ENCODE measurements at regions not wholly inside any gene's neighbourhood (a gene's known extent, or its start where the extent isn't known, plus 50 kb on each side); places are given as distances from the start of the nearest gene placed in this dataset.

DNA sequence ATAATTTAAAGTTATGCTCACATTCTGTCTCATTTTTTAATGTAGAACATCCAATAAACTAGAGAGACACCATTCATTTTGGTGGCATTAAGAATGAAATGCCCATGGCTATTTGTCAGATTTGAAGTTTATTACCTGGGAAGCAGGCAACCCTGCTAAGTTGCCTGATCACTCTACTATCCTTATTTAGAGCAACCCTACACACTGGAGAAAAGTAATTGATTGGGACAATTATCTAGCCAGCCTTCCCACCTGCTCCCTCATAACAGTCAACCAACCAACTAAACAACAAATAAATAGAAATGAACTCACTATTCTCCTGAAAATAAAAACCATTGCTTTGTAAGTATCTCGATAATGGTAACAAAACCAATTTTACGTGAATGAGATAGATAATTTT is 1129.0 kb upstream of the TENM4 start:
- Mint-ChIP-seq H3K36me3 (no peaks in the 10 kb centered on the region), H3K4me1 (no peaks in the 10 kb centered on the region), H3K4me3 (no peak overlapping the region), H3K27me3 (no peaks in the 10 kb centered on the region), H3K9me3 (ENCODE audit: low read depth) (peaks cover 13% of the 10 kb centered on the region), H3K27ac (no peak overlapping the region)
- DNase-seq (no peak), ATAC-seq (no peak)
- CTCF ChIA-PET: no interaction called here

DNA sequence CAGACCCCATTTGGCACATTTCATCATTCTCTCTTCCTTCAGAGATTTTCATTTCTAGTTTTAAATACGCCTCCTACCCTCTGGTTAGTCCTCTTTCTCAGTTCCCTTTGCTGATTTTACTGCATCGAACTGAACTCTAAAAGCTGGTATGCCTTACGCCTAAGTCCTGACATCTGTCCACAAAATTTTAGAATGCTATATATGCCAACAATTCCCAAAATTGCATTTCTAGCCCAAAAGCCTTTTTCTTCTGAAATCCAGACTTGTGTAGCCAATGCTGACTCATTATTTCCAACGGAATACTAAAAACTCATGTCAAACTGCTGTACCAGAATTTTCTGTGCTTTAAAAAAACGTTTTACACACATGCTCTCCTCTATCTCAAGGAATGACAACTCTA is 1124.4 kb upstream of the TENM4 start:
- H3K36me3 Mint-ChIP-seq: no peaks in the 10 kb centered on the region
- CTCF ChIA-PET: no interaction called here
- no peaks in the 10 kb centered on the region for H3K4me1 Mint-ChIP-seq
- DNase-seq (no peak), ATAC-seq (no peak)
- no peaks in the 10 kb centered on the region for H3K27me3 Mint-ChIP-seq
- no peak overlapping the region for H3K27ac Mint-ChIP-seq
- H3K9me3 Mint-ChIP-seq (ENCODE audit: low read depth): peaks cover 8% of the 10 kb centered on the region
- no peak overlapping the region for H3K4me3 Mint-ChIP-seq

DNA sequence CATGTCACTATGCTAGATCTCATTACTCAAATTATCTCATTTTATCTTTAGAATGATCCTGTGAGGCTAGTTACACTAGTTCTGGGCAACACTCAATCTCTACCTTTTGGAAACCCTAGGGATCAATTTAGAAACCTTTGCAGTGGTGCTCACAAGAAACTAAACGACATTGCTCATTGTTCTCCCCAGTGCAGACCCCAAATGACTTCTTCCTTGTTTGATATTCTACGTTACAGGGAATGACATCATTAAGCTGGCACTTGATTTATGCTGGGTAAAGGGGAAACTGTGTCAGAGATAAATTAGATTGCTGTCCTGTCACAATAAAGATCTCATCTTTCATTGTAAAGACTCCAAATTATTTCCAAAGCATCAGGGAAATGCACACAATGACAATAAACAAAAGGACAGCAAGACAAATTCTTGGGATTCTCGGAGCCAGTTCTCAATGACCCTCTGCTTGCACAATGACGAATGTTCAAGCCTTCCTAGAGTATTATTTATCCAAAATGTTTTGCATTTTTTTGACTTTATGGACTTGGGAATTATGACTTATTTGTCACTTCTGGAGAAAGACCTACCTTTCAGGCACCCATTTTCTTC is 1121.8 kb upstream of the TENM4 start:
- DNase-seq (no peak), ATAC-seq (no peak)
- H3K9me3 Mint-ChIP-seq (ENCODE audit: low read depth): peaks cover 8% of the 10 kb centered on the region
- no peaks in the 10 kb centered on the region for H3K36me3 Mint-ChIP-seq
- H3K27ac Mint-ChIP-seq: no peak overlapping the region
- H3K4me3 Mint-ChIP-seq: no peak overlapping the region
- H3K27me3 Mint-ChIP-seq: no peaks in the 10 kb centered on the region
- H3K4me1 Mint-ChIP-seq: no peaks in the 10 kb centered on the region
- CTCF ChIA-PET: no interaction called here

DNA sequence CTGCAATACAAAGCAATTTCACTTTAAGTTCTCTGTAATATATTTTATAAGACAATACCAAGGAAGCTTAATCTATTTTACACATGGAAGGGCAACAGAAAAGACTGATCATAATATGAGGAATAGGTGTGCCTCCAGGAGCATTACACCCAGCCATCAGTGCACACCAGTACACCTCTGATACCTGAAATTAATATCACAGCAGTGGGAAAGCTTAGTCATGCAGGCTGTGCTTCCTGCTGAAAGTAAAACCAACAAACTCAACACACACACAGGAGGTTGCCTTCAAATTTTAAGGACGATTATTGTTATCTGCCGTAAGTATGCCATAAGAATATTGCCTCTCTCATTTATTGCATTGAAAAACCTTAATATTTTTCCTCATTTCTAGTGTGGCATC is 1119.1 kb upstream of the TENM4 start:
- Mint-ChIP-seq H3K27me3 (no peaks in the 10 kb centered on the region), H3K4me3 (no peak overlapping the region), H3K27ac (no peak overlapping the region), H3K4me1 (no peaks in the 10 kb centered on the region), H3K9me3 (ENCODE audit: low read depth) (peaks cover 11% of the 10 kb centered on the region), H3K36me3 (no peaks in the 10 kb centered on the region)
- DNase-seq (no peak), ATAC-seq (no peak)
- CTCF ChIA-PET: no interaction called here

DNA sequence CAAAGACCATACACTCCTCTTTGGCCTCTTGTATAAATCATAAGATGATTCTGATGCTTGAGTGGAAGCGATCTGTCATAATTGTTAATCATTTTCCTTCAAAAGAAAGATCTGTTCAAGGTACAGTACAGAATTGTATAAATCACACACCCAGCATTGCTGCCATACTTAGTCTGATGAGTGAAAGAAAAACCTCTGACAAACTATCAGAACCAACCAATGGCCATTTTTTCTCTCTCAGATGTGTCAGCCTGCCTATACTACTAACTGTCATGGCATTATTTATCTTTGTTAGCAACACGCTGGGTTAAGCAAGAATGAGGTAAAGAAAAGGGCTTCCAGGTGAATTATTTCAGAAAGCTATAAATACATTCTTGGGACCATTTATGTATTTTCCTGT is 1112.7 kb upstream of the TENM4 start:
- DNase-seq: no peak
- CTCF ChIA-PET: no interaction called here
- no peaks in the 10 kb centered on the region for H3K36me3 Mint-ChIP-seq
- no peak for ATAC-seq
- no peak overlapping the region for H3K27ac Mint-ChIP-seq
- H3K4me1 Mint-ChIP-seq: no peaks in the 10 kb centered on the region
- H3K27me3 Mint-ChIP-seq: no peaks in the 10 kb centered on the region
- peaks cover 9% of the 10 kb centered on the region for H3K9me3 Mint-ChIP-seq (ENCODE audit: low read depth)
- H3K4me3 Mint-ChIP-seq: no peak overlapping the region

DNA sequence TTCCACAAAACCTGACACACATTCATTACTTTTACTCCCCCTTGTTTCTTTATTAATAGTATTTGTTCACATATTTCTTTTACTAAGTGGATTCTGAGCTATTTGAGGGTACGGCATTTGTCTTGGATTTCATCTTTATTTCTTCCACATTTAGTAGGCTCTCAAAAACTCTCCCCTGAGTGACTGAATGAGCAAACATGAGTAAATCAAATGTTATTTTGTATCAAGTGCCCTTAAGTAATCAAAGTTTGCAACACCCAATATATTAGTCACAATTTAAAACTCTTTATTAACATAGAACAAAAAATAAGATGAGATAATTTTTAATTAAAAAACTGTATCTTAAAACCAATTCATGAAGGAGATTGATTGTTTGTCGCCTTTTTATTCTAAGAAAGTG is 1101.9 kb upstream of the TENM4 start:
- CTCF ChIA-PET: no interaction called here
- Mint-ChIP-seq H3K36me3 (no peaks in the 10 kb centered on the region), H3K9me3 (ENCODE audit: low read depth) (peaks cover 2% of the 10 kb centered on the region), H3K27ac (no peak overlapping the region), H3K4me3 (no peak overlapping the region), H3K27me3 (no peaks in the 10 kb centered on the region), H3K4me1 (no peaks in the 10 kb centered on the region)
- no peak for ATAC-seq
- no peak for DNase-seq

DNA sequence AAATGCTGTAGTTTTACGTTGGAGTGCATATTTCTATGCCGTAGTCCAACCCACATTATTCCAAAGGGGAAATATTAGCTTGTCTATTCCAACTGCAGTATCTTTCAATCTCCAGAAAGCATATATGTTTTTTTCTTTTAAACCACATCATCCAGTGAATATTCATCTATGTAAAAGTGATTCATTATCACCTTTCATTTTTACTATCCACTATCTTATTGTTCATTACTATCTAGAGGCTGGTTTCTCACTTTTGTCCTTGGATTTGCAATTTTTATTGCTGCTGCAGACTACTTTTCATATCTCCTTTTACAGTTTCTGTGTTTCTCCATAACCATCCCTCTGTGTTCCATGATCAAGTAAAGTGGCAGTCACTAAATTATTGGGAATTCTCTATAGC is 1097.2 kb upstream of the TENM4 start:
- no peaks in the 10 kb centered on the region for H3K36me3 Mint-ChIP-seq
- no peak for ATAC-seq
- no peak overlapping the region for H3K4me3 Mint-ChIP-seq
- H3K4me1 Mint-ChIP-seq: no peaks in the 10 kb centered on the region
- no peak overlapping the region for H3K27ac Mint-ChIP-seq
- H3K9me3 Mint-ChIP-seq (ENCODE audit: low read depth): peaks cover 5% of the 10 kb centered on the region
- H3K27me3 Mint-ChIP-seq: no peaks in the 10 kb centered on the region
- no peak for DNase-seq
- CTCF ChIA-PET: no interaction called here

DNA sequence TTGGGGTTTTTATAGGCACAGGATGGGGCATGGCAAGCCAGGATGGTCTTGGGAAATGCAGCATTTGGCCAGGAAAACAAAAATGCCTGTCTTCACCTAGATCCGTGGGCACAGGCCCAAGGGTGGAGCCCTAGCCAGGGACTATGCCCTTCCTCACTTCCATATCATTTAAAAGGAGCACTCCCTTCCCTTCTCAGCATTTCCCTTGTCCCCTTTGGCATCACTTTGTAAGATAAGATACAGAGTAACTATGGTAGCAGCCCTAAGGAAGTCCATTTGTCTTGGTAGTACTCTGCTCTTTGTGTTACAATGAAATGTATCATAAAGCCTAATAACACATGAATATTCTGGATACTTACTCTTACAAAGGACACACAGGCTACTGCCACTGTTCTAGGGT is 1092.6 kb upstream of the TENM4 start:
- Mint-ChIP-seq H3K27me3 (no peaks in the 10 kb centered on the region), H3K36me3 (no peaks in the 10 kb centered on the region), H3K9me3 (ENCODE audit: low read depth) (peaks cover 14% of the 10 kb centered on the region), H3K4me3 (no peak overlapping the region), H3K4me1 (no peaks in the 10 kb centered on the region), H3K27ac (no peak overlapping the region)
- DNase-seq (no peak), ATAC-seq (no peak)
- CTCF ChIA-PET: no interaction called here

DNA sequence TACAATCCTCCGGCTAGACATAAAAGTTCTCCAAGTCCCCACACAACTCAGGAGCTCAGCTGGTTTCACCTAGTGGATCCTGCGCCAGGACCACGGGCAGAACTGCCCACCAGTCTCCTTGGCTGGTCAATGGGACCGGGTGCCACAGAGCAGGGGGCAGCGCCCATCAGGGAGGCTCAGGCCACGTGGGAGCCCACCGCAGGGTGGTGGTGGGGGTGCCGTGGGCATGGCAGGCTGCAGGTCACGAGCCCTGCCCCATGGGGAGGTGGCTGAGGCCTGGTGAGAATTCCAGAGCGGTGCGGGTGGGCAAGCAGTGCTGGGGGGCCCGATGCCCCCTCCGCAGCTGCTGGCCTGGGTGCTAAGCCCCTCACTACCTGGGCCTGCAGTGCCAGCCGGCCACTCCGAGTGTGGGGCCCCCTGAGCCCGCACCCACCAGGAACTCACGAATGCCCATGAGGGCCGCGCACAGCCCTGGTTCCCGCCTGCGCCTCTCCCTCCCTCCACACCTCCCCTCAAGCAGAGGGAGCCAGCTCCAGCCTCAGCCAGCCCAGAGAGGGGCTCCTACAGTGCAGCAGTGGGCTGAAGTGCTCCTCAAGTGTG is 1091.9 kb upstream of the TENM4 start:
- H3K36me3 Mint-ChIP-seq: no peaks in the 10 kb centered on the region
- CTCF ChIA-PET: no interaction called here
- no peak overlapping the region for H3K4me3 Mint-ChIP-seq
- H3K27me3 Mint-ChIP-seq: no peaks in the 10 kb centered on the region
- DNase-seq: no peak
- H3K9me3 Mint-ChIP-seq (ENCODE audit: low read depth): peaks cover 14% of the 10 kb centered on the region
- no peak for ATAC-seq
- no peak overlapping the region for H3K27ac Mint-ChIP-seq
- H3K4me1 Mint-ChIP-seq: no peaks in the 10 kb centered on the region

DNA sequence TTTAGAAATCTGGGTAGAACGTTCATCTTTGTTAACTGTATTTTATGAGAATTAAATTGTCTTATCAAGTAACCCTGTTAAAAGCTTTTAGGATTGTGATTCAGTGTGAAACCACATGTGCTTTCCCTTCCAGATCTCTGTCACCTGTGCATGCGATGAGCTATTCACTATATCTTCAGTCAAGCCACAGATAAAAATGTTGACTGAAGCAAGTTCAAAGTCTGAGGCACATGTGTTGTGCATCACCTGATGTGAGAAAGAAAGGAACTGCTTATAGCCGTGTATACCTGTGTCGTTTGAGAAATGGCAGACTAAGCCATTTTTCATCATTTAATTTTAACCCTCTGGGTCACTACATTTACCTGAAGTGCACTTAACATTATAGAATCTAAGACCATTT is 1088.9 kb upstream of the TENM4 start:
- CTCF ChIA-PET: no interaction called here
- Mint-ChIP-seq H3K27ac (no peak overlapping the region), H3K9me3 (ENCODE audit: low read depth) (peaks cover 18% of the 10 kb centered on the region), H3K4me1 (no peaks in the 10 kb centered on the region), H3K27me3 (no peaks in the 10 kb centered on the region), H3K36me3 (no peaks in the 10 kb centered on the region), H3K4me3 (no peak overlapping the region)
- DNase-seq (no peak), ATAC-seq (no peak)

DNA sequence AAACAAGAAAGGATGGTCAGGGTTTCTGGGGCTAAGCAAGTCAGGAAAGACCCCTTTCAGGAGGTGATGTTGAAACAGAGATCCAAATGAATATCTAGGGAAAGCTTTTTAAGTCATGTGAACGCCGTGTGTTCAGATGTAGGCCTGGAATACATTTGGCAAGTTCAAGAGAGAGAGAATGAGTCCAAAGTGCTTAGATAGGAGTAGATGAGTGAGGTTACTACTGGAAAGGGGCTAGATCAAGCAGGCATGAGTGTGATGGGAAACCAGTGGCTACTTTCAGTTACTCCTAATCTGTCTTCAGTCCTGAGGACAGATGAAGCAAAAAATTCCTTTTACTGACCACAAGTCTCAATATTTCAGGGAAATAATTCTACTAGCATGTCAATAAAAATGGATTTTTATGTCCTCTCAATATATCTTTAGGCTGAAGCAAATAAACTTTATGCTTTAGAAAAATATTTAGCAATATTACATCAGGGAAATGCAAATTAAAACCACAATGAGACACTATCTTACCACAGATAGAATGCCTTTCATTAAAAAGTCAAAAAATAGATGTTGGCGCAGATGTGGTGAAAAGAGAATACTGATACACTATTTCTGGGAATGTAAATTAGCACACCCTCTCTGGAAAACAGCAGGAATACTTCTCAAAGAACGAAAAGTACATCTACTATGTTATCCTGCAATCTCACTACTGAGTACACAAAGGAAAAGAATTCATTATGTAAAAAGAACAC is 1085.0 kb upstream of the TENM4 start:
- no peak for ATAC-seq
- no peak for DNase-seq
- Mint-ChIP-seq H3K27me3 (no peaks in the 10 kb centered on the region), H3K4me3 (no peak overlapping the region), H3K27ac (no peak overlapping the region), H3K9me3 (ENCODE audit: low read depth) (peaks cover 8% of the 10 kb centered on the region), H3K36me3 (no peaks in the 10 kb centered on the region), H3K4me1 (no peaks in the 10 kb centered on the region)
- CTCF ChIA-PET: no interaction called here

DNA sequence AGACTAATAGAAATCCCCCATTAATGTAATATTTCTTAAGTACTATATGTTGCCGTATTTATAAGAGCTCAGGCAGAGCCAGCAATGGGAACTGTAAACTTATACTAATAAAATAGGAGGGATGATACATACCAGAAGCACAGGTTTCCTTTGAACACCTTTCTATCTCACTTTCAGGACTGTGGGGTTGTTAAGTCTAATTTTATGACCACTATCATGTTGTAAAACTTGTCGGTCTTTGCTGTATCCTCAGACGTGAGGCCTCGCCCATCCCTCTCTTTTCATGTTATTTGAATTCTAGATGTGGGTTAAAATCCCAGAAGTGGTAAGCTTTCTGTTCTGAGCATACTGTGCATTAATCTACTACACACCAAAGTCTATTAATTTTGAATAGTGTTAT is 1083.5 kb upstream of the TENM4 start:
- no peaks in the 10 kb centered on the region for H3K4me1 Mint-ChIP-seq
- no peak overlapping the region for H3K4me3 Mint-ChIP-seq
- no peaks in the 10 kb centered on the region for H3K36me3 Mint-ChIP-seq
- ATAC-seq: no peak
- H3K27me3 Mint-ChIP-seq: no peaks in the 10 kb centered on the region
- no peak for DNase-seq
- CTCF ChIA-PET: no interaction called here
- peaks cover 6% of the 10 kb centered on the region for H3K9me3 Mint-ChIP-seq (ENCODE audit: low read depth)
- H3K27ac Mint-ChIP-seq: no peak overlapping the region

DNA sequence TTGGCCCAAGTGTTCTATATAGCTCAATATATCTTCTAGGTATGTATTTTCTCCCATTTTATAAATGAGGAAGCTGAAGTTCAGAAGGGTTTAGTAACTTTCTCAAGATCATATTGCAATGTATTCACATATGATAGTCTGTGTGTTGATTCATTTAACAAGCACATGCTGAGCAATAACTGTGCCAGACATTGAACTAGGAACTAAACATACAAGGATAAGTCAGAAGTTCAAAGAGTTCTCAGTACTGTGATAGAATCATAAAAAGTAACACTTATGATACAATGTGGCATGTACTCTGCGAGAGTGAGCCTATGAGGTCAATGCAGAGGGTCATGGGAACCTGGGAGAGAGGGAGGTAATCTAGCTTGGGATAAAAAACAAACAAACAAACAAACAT is 1082.2 kb upstream of the TENM4 start:
- CTCF ChIA-PET: no interaction called here
- ATAC-seq: no peak
- Mint-ChIP-seq H3K36me3 (no peaks in the 10 kb centered on the region), H3K4me1 (no peaks in the 10 kb centered on the region), H3K9me3 (ENCODE audit: low read depth) (peaks cover 3% of the 10 kb centered on the region), H3K27me3 (no peaks in the 10 kb centered on the region), H3K27ac (no peak overlapping the region), H3K4me3 (no peak overlapping the region)
- DNase-seq: no peak

DNA sequence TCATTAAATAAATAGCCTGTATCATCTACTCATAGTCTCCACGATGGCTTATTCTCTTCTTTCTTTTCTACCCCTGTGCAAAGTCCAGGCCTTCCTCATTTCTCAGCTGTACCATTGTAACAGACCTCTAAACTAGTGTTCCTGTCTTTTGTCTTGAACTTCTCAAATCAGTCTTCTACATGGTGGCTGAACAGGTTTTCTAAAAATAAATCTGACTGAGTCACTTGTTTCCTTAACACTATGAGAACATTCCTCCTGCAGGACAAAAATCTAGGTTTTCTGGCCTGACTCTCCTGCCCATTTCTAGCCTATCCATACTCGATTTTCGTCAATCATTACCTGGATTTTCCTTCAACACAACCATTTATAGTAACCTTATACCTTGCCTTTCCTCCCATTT is 1080.8 kb upstream of the TENM4 start:
- no peak overlapping the region for H3K4me3 Mint-ChIP-seq
- no peaks in the 10 kb centered on the region for H3K27me3 Mint-ChIP-seq
- H3K27ac Mint-ChIP-seq: no peak overlapping the region
- no peaks in the 10 kb centered on the region for H3K36me3 Mint-ChIP-seq
- CTCF ChIA-PET: no interaction called here
- DNase-seq (no peak), ATAC-seq (no peak)
- H3K4me1 Mint-ChIP-seq: no peaks in the 10 kb centered on the region
- H3K9me3 Mint-ChIP-seq (ENCODE audit: low read depth): peaks cover 6% of the 10 kb centered on the region

Data from activated CD8-positive, alpha-beta memory T cell treated with anti-CD3 and anti-CD28 coated beads, Interleukin-2, amount 10 ng/mL, durations not matched to agents 7 days and 5 days (primary cell).